Left forelimb (tissue), 1 donor: ENCODE measurements at regions not wholly inside any gene's neighbourhood (a gene's known extent, or its start where the extent isn't known, plus 50 kb on each side); places are given as distances from the start of the nearest gene placed in this dataset.

Experiments
- DNase-seq: peaks from one replicate; pipeline ENCODE4 v3.0.0-alpha.2; 2018; ENCODE audit warnings: low spot score

GRCh38 chr6:14731611-14732010 is 514.3 kb upstream of the JARID2 start:
- DNase-seq = no peak

GRCh38 chr6:14732226-14732843 is 513.5 kb upstream of the JARID2 start:
- DNase-seq = no peak

GRCh38 chr6:14732844-14733757 is 512.8 kb upstream of the JARID2 start:
- no peak for DNase-seq

- no peak for DNase-seq
These were observed 511.8 kb upstream of the JARID2 start for GRCh38 chr6:14734052-14734415.

GRCh38 chr6:14734416-14735340 is 511.2 kb upstream of the JARID2 start:
- peak; percentile 23 for DNase-seq

GRCh38 chr6:14735956-14736486 is 509.8 kb upstream of the JARID2 start:
- DNase-seq = no peak

GRCh38 chr6:14736554-14736953 is 509.3 kb upstream of the JARID2 start:
- DNase-seq = no peak

GRCh38 chr6:14738497-14738896 is 507.4 kb upstream of the JARID2 start:
- DNase-seq = no peak

GRCh38 chr6:14738933-14739332 is 506.9 kb upstream of the JARID2 start:
- no peak for DNase-seq

GRCh38 chr6:14739827-14740226 is 506.0 kb upstream of the JARID2 start:
- no peak for DNase-seq

- no peak for DNase-seq
These were observed 503.7 kb upstream of the JARID2 start for GRCh38 chr6:14742171-14742570.

GRCh38 chr6:14742680-14743079 is 503.2 kb upstream of the JARID2 start:
- DNase-seq = no peak

- no peak for DNase-seq
These were observed 502.8 kb upstream of the JARID2 start for GRCh38 chr6:14743144-14743473.

GRCh38 chr6:14743474-14744211 is 502.2 kb upstream of the JARID2 start:
- no peak for DNase-seq

GRCh38 chr6:14744212-14744556 is 501.7 kb upstream of the JARID2 start:
- no peak for DNase-seq

- no peak for DNase-seq
These were observed 499.6 kb upstream of the JARID2 start for GRCh38 chr6:14746139-14746837.

- no peak for DNase-seq
These were observed 497.9 kb upstream of the JARID2 start for GRCh38 chr6:14747881-14748520.

- DNase-seq = no peak
These were observed 497.2 kb upstream of the JARID2 start for GRCh38 chr6:14748679-14749078.

GRCh38 chr6:14750059-14750661 is 495.7 kb upstream of the JARID2 start:
- no peak for DNase-seq

GRCh38 chr6:14751645-14752175 is 494.2 kb upstream of the JARID2 start:
- DNase-seq = no peak
